CD14-positive monocyte (primary cell): ENCODE measurements at regions not wholly inside any gene's neighbourhood (a gene's known extent, or its start where the extent isn't known, plus 50 kb on each side); places are given as distances from the start of the nearest gene placed in this dataset.

Experiments used
- DNase-seq, 3 donors: peaks; one replicate each; pipeline ENCODE4 v3.0.0-alpha.2; 2011 to 2022
- H2AFZ ChIP-seq: 2 replicates; pipeline ENCODE4 v1.6.0; 2012; ENCODE audit warnings: mild to moderate bottlenecking, low read depth, low read length, inconsistent platforms; ENCODE audit not compliant: insufficient read depth, poor library complexity, severe bottlenecking
- H3K27ac ChIP-seq, 2 donors: 1 replicate in 1 of 2; 2 replicates in 1 of 2; pipeline ENCODE4 v1.5.1; 2012 to 2013; ENCODE audit warnings: low read length in 2 of 2, control low read depth in 1 of 2, inconsistent platforms in 1 of 2, low read depth in 1 of 2, mild to moderate bottlenecking in 1 of 2
- H3K27me3 ChIP-seq, 2 donors: one replicate each; pipeline versions ENCODE4 v1.6.0 to v1.6.1; 2011 to 2013; ENCODE audit warnings: low read length in 2 of 2; ENCODE audit not compliant: control insufficient read depth in 2 of 2, insufficient read depth in 2 of 2
- H3K36me3 ChIP-seq, 2 donors: replicated peaks in 1 of 2; 1 replicate in 1 of 2; 2 replicates in 1 of 2; pipeline versions ENCODE4 v1.5.1 to v1.6.1; 2012 to 2013; ENCODE audit warnings: low read length in 2 of 2, control low read depth in 1 of 2, inconsistent platforms in 1 of 2, mild to moderate bottlenecking in 1 of 2; ENCODE audit not compliant: insufficient read depth in 2 of 2, control insufficient read depth in 1 of 2
- H3K4me1 ChIP-seq, 2 donors: 1 replicate in 1 of 2; 2 replicates in 1 of 2; pipeline versions ENCODE4 v1.5.1 to v1.6.1; 2012 to 2013; ENCODE audit warnings: low read length in 2 of 2, control low read depth in 1 of 2, inconsistent platforms in 1 of 2, mild to moderate bottlenecking in 1 of 2, moderate library complexity in 1 of 2; ENCODE audit not compliant: insufficient read depth in 2 of 2, control insufficient read depth in 1 of 2
- H3K4me2 ChIP-seq: replicated peaks from 2 replicates; pipeline ENCODE3; 2012; ENCODE audit warnings: low read length, moderate library complexity, mild to moderate bottlenecking; ENCODE audit not compliant: poor library complexity, severe bottlenecking; ENCODE audit errors: extremely low read depth
- H3K4me3 ChIP-seq, 3 experiments: fragments of 200-600 bp in 1 of 3; sonication (generic) in 1 of 3; replicated peaks in 1 of 3; 1 replicate in 2 of 3; 2 replicates in 1 of 3; pipeline ENCODE4 v1.5.1; 2011 to 2013; ENCODE audit warnings: low read length in 3 of 3, mild to moderate bottlenecking in 3 of 3, control low read depth in 2 of 3, low read depth in 2 of 3, inconsistent platforms in 1 of 3, moderate library complexity in 1 of 3
- H3K79me2 ChIP-seq: 2 replicates; pipeline ENCODE4 v1.6.0; 2012; ENCODE audit warnings: mild to moderate bottlenecking, control low read depth, inconsistent platforms, low read length, moderate library complexity; ENCODE audit not compliant: insufficient read depth
- H3K9ac ChIP-seq: 2 replicates; pipeline ENCODE4 v1.6.0; 2017; ENCODE audit warnings: low read length, mild to moderate bottlenecking; ENCODE audit not compliant: insufficient read depth, poor library complexity, severe bottlenecking
- H3K9me3 ChIP-seq, 2 donors: replicated peaks in 1 of 2; 1 replicate in 1 of 2; 2 replicates in 1 of 2; pipeline versions ENCODE4 v1.5.1 to v1.6.1; 2012 to 2013; ENCODE audit warnings: low read length in 2 of 2, control low read depth in 1 of 2; ENCODE audit not compliant: control insufficient read depth in 1 of 2, insufficient read depth in 1 of 2
- H4K20me1 ChIP-seq: 2 replicates; pipeline ENCODE4 v1.6.0; 2012; ENCODE audit warnings: mild to moderate bottlenecking, low read length, control low read depth, moderate library complexity; ENCODE audit not compliant: insufficient read depth
- H3K27ac Mint-ChIP-seq, 7 donors: one replicate each; pipeline ENCODE4 v1.8.0; 2020; ENCODE audit warnings: mild to moderate bottlenecking in 7 of 7, mixed read lengths in 7 of 7, moderate library complexity in 6 of 7, inconsistent platforms in 2 of 7
- H3K27me3 Mint-ChIP-seq, 3 donors: one replicate each; pipeline ENCODE4 v1.8.0; 2021 to 2022; ENCODE audit warnings: low read depth in 3 of 3, mild to moderate bottlenecking in 3 of 3, mixed read lengths in 3 of 3, moderate library complexity in 3 of 3, inconsistent platforms in 1 of 3
- H3K36me3 Mint-ChIP-seq, 2 donors: one replicate each; pipeline ENCODE4 v1.8.0; 2020; ENCODE audit warnings: mixed read lengths in 2 of 2, inconsistent platforms in 1 of 2, mild to moderate bottlenecking in 1 of 2
- H3K4me1 Mint-ChIP-seq: one replicate; pipeline ENCODE4 v1.8.0; 2020; ENCODE audit warnings: mild to moderate bottlenecking, mixed read lengths
- H3K4me3 Mint-ChIP-seq, 2 donors: one replicate each; pipeline ENCODE4 v1.8.0; 2020; ENCODE audit warnings: mild to moderate bottlenecking in 2 of 2, mixed read lengths in 2 of 2, moderate library complexity in 1 of 2
- H3K9me3 Mint-ChIP-seq, 7 donors: one replicate each; pipeline ENCODE4 v1.8.0; 2020 to 2022; ENCODE audit warnings: mixed read lengths in 7 of 7, mild to moderate bottlenecking in 6 of 7, moderate library complexity in 6 of 7, inconsistent platforms in 2 of 7
- WGBS: methylation state at CpG from one replicate; pipeline ENCODE4 v1.1.5; 2013; ENCODE audit warnings: missing lambda C conversion rate; ENCODE audit not compliant: insufficient coverage; 5-methylcytosine and 5-hydroxymethylcytosine counted together
- intact Hi-C, 2 donors: fragments of 100-400 bp; cut with micrococcal nuclease; formaldehyde crosslinking; loops; one replicate each; pipeline versions ENCODE4 v1.15.0 to v1.15.1; 2023
- TF ChIP-seq, protein P1 (sequence below): fragments of 200-600 bp; IDR thresholded peaks from one replicate; pipeline ENCODE4 v1.8.0; 2022; ENCODE audit warnings: antibody characterized with exemption, mild to moderate bottlenecking

DNA sequence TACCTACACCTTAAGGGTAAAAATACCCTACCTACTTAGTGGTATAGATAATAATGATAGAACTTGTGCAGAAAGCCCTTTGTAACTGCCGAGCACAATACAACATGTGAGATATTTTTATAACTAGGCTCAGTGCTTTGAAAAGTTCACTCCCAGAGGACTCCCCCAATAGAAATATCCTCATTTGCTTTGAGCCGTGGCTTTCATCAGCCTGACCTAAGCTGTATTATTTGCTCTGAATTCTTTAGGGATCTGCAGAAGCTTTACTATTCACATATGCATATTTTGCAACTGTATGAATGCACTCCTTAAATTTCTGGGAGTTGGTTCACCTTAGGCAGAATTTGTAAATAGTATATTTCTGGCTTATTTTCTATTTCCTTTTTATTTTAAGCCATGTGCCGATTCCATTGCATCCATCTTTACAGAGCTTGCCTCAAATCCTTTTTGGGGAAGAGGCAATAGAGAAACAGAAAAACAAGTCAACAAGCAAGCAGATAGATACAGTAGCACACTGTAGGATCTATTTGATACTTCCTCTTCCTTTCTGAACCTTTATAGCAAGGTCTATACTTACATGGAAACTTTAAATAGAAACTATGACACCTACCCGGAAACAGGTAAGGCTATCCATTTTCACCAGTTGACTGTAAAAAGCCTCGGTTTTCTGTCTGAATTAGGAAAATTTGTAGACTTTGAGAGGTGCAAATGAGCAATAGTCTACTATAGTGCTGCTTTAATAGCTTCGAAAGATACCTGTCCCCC lies 242.5 kb upstream of the VCX3A start:
- no peak for DNase-seq
- Histone ChIP-seq H3K27ac (no peak overlapping the region), H3K4me3 (no peak overlapping the region), H4K20me1 (no peaks in the 10 kb centered on the region), H3K36me3 (no peaks in the 10 kb centered on the region), H3K27me3 (no peaks in the 10 kb centered on the region), H3K9ac (no peak overlapping the region), H3K4me1 (no peaks in the 10 kb centered on the region), H3K9me3 (peaks cover 11 to 23% of the 10 kb centered on the region in 2 donors), H3K4me2 (no peak overlapping the region), H2AFZ (no peak overlapping the region), H3K79me2 (no peaks in the 10 kb centered on the region)
- Mint-ChIP-seq H3K36me3 (no peaks in the 10 kb centered on the region), H3K4me3 (no peak overlapping the region), H3K27me3 (peaks cover 0 to 2% (median 0%) of the 10 kb centered on the region in 3 donors), H3K27ac (no peak overlapping the region), H3K4me1 (no peaks in the 10 kb centered on the region), H3K9me3 (peaks cover 2 to 14% (median 7%) of the 10 kb centered on the region in 7 donors)
- no CpG with 5 or more reads among the region's 6 CpGs for WGBS
- TF ChIP-seq, protein P1, sequence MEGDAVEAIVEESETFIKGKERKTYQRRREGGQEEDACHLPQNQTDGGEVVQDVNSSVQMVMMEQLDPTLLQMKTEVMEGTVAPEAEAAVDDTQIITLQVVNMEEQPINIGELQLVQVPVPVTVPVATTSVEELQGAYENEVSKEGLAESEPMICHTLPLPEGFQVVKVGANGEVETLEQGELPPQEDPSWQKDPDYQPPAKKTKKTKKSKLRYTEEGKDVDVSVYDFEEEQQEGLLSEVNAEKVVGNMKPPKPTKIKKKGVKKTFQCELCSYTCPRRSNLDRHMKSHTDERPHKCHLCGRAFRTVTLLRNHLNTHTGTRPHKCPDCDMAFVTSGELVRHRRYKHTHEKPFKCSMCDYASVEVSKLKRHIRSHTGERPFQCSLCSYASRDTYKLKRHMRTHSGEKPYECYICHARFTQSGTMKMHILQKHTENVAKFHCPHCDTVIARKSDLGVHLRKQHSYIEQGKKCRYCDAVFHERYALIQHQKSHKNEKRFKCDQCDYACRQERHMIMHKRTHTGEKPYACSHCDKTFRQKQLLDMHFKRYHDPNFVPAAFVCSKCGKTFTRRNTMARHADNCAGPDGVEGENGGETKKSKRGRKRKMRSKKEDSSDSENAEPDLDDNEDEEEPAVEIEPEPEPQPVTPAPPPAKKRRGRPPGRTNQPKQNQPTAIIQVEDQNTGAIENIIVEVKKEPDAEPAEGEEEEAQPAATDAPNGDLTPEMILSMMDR, result no peak
- intact Hi-C loops, result no loop called here

GRCh38 chrX:6770936-6771335 lies 236.0 kb upstream of the VCX3A start:
- WGBS, result 100% methylated on average over 1 of the region's 3 CpGs
- H4K20me1 ChIP-seq, result no peaks in the 10 kb centered on the region
- H3K36me3 Mint-ChIP-seq, result no peaks in the 10 kb centered on the region
- H3K4me1 Mint-ChIP-seq, result no peaks in the 10 kb centered on the region
- intact Hi-C loops, result no loop called here
- no peak overlapping the region for H2AFZ ChIP-seq
- H3K4me2 ChIP-seq, result no peak overlapping the region
- H3K27ac ChIP-seq, result no peak overlapping the region
- H3K9ac ChIP-seq, result no peak overlapping the region
- no peak overlapping the region for H3K4me3 ChIP-seq
- peaks cover 0 to 13% (median 6%) of the 10 kb centered on the region in 7 donors for H3K9me3 Mint-ChIP-seq
- no peaks in the 10 kb centered on the region for H3K27me3 ChIP-seq
- DNase-seq, result no peak
- H3K9me3 ChIP-seq, result peaks cover 10 to 27% of the 10 kb centered on the region in 2 donors
- no peaks in the 10 kb centered on the region for H3K4me1 ChIP-seq
- H3K79me2 ChIP-seq, result no peaks in the 10 kb centered on the region
- no peak overlapping the region for H3K4me3 Mint-ChIP-seq
- H3K27me3 Mint-ChIP-seq, result no peaks in the 10 kb centered on the region
- TF ChIP-seq, protein P1, result no peak
- no peak overlapping the region for H3K27ac Mint-ChIP-seq
- no peaks in the 10 kb centered on the region for H3K36me3 ChIP-seq
